ENCODE measurements at regions not wholly inside any gene's neighbourhood (a gene's known extent, or its start where the extent isn't known, plus 50 kb on each side); places are given as distances from the start of the nearest gene placed in this dataset.

DNA sequence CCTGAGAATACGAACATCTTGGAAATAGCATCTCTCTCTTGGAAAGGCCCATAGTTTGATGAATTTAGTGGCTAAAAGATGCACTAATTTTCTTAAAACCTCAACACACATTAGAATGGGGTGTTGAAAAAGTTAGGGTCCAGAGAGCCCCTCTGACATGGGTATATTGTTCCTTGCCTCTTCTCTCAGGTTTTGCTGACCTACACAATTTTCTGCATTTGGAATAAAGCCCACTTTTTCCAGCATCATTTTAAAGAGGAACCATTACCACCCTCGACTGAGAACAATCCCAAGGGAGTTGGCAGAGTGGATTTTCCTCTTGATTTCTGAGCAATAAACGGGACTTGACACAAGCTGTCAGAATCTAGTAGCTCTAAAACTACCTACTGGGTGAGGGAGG lies 156.1 kb downstream of the PMP22 start:
- DNase-seq, result no peak

DNA sequence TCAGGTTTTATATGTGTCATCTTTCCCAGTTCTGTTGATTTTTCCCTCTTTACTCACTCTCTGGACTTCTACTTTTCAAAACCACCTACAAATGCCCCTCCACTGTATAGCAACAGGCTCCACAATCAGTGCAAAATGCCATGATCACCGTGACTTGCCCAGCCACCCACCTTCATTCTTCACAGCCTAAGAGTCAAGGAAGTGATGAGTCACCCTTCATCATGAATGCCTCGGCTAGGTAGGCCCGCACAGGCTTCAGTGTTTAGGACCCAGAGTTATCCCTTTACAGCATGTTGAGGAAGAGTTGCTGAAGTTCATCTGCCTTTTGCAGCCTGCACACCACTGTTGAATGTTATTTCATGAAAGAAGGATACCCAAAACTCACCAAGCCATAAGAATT lies 158.6 kb downstream of the PMP22 start:
- no peak for DNase-seq

DNA sequence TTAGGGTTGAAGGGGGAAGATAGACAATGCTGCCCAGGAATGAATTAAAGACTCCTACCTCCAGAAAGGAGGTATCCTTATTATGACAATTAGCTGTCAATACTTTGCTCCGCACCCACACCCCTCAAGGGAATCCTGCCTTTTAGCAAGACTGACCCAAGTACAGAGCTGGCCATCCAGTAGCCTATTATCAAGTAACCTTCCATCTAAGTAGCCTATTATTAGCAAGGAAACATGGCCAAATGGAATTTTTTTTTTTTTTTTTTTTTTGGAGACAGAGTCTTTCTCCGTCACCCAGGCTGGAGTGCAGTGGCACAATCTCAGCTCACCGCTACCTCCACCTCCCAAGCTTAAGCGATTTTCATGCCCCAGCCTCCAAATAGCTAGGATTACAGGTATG lies 161.3 kb downstream of the PMP22 start:
- no peak for DNase-seq

DNA sequence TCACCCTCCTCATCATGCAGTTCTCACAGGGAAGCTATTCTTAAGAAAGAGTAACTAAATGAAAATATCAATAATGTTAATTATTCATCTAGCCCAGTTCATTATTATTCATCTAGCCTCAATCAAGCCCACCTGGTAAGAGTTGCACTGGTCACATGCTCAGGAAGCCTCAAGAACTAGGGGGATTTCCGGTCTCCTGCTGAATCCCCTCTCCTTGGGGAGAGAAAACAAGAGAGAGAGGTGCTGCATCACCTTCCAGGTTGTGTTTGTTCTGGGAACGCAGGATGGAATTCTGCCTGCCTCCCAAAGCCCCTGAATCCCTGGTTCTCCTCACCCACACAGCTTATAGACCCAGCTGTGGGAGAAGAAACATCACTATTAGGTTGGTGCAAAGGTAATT lies 164.0 kb downstream of the PMP22 start:
- DNase-seq, result no peak

DNA sequence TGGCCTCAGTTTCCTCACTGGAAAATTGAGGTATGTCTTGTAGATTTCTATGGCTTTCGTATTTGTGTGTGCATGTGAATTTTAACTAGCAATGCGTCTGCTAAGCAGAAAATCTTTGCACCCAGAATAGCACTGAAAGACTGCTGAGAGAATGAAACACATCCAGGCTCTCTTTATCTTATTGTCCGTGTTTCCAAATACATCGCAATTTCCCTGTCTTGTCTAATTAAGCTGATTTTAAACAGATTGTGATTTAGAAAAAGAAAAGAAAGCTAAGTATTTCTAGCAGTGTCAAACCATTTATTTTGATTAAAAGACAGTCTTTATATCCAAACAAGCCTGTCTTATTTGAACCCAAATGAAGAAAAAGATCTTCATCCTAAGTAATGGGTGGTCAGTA lies 168.6 kb downstream of the PMP22 start:
- no peak for DNase-seq

DNA sequence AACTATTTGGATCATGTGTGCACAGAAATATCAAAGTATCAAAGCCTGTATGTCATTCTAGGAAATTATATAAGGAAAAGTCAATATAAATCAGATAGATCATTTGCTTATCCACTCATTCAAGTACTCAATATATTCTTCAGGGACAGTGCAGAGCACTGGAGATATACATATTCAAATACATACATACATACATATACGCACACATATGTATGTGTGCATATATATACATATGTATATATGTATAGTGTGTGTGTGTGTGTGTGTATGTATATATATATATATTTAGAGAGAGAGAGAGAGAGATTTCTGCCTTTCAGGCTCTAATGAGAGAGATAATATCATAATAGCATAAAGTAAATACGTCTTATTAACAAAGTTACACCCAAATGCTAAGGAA lies 169.2 kb downstream of the PMP22 start:
- no peak for DNase-seq

DNA sequence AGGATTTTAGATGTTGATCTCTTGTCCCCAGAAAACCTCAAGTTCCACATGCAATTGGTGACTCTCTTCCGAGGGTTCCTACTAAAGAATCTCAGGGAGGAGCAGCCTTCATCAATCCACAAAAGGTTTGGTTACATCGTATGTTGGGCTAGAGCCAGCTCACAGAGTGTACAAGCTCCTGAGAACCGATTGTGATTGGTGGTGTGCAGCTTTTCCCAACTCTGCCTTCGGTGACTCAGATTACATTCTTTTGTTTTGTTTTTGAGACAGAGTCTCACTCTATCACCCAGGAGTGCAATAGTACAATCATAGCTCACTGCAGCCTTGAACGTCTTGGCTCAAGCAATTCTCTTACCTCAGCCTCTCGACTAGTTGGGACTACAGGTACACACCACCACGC lies 172.4 kb downstream of the PMP22 start:
- DNase-seq, result no peak

DNA sequence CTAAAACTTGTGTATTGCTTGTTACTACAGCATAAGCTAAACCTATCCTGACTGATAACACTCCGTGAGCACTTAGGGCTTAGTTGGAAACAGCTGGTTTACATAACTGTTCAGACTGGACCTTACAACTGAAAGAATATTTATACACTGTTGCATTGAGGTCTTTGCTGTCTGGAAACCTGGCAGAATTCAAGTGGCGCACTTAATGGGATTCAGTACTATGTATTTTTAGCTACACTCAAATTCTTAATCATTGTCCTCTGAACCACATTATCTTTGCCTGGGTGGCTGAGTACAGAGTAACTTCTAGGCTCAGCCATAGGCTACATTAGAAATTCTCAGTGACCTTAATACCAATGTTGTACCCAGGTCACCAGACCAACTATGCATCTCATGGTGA lies 172.9 kb downstream of the PMP22 start:
- no peak for DNase-seq

DNA sequence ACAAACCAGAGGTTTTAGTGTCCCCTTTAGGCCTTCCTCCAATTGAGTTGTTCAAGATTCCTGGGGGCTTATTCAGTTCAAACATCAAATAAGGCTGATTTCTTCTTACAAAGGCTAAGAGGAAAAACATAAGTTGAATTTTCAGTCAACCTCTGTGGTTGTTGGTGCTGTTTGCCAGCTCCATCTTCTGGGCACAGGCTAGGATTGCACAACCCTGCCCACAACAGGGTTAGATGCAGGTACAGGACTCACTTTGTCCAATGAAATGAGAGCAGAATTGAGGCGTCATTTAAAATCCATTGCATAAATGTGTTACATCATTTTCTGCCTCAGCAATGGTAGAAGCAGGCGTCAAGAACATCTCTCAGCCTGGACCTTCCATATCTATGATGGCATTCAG lies 173.3 kb downstream of the PMP22 start:
- no peak for DNase-seq

DNA sequence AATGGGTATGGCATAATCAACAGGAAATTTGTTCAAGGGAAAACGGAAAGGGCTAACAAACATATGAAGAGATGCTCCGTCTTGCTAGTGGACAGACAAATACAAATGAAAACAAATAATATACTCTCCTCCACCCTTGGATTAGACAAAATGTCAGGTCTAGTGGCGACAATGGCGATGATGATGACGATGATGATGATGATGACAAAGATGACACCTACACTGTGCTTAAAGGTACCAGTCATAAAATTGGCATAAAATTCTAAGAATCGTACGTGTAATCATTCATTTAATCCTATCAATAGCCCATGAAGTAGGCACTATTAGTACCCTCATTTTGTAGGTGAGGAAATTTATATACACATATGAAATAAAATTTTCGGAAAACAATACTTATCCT lies 174.6 kb downstream of the PMP22 start:
- no peak for DNase-seq

DNA sequence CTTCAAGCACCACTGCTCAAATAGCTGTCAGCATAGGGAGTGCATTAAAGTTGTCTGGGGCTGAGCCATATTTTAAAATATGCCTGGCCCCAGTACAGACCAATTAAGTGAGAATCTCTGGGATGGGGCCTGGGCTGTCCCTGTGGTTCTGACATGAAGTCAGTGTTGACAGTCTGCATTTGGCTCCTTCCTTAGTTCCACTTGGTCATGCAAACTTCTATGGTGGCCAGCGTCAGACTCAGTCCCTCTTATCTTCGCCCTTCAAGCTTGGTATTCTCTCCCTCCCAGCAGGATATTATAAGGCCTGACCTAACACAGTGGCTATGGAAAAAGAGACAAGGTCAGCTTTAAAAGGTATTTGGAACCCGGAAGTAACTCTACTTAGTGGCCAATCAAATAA lies 177.2 kb downstream of the PMP22 start:
- DNase-seq, result no peak

DNA sequence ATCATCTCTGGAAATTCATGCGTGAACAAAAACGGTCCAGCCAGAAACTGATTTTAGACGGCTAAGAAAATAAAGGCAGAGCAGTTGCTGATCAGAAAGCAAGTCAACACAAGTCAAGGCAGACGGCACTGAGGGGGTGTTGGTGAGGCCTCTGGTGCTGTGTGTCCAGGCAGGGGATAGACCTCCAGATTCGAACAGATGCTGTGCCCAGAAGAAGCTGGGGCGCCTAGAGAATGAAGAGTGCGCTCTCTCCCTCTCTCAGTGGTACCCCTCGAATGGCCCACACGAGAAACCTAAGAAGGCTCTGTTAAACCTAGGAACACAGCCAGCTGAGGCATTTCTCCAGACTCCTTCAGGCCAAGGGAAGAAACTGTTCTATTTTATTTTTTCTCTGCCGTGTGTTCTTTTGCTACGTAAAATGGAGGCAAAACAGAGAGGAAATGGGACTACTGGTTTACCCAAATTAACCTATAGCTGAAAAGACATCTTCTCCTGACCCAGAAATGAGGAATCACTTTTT lies 178.3 kb downstream of the PMP22 start:
- no peak for DNase-seq

DNA sequence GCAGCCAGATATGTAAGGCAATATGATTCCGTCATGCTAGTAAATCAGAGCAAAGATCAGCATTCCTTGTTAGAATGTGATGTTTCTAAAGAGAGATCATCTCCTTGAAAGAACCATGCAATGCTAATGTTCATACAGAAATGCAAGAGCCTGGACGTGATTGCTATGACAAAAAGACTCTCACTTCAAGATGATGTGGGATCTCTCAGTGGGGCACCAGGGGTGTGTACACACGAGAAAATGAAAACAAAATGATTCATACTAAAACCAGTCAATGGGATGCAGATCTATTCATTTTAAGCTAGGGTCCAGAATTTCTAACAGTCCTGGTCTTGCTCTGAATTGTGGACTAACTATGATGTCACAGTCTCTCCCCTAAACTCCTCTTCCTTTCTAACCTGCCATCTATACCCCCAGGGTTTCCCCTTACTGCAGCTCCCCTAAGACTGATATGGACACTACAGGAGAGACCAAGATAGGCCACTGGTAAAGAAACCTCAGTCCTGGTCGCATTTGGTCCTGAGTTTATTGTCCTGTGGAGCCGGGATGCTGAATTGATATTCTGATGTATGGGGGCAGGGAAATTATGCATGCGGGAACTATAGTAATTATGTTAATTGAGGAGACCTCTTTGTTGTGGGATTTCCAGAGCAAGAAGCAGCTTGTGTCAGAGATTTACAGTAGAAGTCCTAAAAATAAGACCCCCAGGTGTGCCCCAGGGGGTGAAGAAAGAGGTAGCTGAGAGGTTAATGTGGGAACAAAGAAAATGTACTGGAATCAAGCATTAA lies 179.0 kb downstream of the PMP22 start:
- DNase-seq, result no peak

DNA sequence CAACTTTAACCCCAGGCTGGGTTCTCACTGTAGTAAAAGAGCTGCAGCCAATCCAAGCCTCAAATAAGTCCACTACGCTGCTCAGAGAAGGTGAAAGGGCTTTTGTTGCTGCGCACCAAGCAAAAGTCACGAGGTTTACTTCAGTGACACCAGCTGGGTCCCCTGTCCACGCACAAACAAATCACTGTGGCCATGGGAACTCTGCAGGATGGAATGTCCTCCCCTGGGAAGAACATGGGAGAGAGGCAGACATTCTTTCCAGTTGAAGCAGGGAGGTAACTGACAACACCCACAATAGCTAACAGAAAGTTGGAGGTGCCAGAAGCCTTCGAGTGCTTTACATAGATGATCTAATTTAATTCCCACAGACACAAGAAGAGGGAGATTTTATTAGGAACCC lies 181.9 kb downstream of the PMP22 start:
- no peak for DNase-seq

DNA sequence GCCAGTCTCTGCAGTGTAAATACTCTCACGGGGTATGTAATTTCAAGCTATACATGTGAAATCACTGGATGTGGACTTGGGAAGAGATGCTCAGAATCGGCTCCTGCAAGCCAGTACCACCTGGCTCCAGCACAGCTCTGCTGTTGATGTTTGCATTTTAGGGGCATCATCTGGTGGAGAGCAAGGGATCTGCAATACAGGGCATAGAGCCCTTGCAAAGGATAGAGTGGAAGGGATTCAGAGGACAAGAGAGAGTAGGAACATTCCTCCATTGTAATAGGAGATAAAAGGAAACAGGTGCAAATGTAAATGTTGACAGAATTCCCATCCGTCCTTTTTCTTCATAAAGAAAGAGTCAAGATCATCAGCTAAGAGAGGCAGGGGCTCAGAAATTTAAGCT lies 184.1 kb downstream of the PMP22 start:
- no peak for DNase-seq

DNA sequence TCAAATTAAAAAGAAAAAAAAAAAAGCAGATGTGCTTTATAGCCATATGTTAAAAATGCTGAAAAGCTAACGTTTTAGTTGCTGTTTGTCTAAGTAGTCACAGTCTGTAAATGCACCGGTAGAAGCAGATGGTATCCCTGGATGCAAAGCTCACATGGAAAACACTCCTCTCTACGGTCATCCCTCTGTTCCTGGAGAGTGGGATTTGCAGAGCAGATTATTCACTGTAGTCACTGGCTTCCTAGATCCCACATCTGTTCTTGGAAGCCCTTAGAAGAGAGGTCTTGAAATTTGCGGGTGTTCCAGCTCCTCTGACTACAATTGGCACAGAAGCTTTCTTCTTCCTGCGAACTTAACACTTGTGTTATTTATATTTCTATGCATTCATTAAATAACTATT lies 186.6 kb downstream of the PMP22 start:
- no peak for DNase-seq

DNA sequence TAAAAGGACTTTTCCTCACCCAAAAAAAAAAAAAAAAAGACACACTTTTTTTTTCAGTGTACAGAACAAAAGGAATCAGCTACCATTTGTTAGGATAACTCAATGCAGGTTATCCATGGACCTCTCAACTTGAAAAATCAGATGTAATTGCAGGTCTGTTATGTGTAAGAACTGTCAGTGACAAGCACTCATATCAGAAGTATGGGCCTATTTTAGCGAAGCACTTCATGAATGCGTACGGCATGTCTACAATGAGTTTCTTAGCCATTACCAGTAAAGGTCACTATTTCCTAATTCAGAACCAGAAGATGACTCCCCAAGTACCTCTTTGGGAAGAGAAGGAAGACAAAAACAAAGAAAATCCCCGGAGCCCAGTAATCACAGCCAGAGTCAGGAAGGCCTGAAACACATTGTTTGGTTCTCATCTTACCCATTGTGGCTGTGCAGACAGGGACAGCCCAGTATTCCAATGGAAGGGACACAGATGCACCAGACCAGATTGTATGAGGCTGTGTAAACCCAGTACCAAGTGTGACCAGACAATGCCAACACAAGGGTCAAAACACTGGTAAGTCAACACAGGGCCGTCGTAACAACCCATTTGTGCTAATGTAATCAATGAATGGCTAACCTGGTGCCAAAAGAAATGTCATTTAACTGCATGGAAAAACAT lies 188.0 kb downstream of the PMP22 start:
- no peak for DNase-seq

DNA sequence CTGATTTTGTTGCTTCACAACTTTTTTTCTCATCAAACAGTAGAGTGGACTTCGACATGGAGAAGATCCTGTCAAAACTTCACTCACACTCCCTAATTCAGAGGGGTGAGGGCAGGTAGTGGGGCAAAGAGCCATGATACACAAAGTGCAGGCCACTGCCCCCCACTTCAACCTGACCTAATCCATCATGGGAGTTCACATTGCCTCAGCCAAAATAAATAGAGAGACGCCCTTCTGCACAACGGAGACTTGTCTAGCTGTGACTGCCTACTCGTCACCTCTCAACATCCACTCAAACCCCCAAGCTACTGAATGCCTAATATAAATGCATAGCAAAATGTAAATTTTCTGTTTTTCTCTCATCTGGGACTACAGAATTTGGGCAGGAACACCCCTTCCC lies 213.2 kb downstream of the PMP22 start:
- no peak for DNase-seq

DNA sequence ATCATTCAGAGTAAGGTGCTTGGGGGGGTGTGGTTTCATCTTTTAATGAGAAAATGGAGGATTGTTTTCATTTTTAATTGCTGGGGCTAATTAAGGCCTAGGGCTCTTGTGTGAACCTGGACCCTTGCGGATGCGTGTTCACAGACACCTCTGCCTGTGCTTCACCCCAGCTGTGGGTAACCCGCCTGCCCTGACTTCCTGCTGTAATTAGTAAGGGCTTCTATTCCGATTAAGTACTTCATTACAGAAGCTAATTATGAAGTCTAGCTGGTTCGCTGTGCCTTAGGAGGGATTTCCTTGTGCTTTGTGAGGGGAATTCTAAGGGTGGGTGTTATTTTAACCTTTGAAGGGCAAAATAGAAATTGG lies 215.3 kb downstream of the PMP22 start:
- no peak for DNase-seq

DNA sequence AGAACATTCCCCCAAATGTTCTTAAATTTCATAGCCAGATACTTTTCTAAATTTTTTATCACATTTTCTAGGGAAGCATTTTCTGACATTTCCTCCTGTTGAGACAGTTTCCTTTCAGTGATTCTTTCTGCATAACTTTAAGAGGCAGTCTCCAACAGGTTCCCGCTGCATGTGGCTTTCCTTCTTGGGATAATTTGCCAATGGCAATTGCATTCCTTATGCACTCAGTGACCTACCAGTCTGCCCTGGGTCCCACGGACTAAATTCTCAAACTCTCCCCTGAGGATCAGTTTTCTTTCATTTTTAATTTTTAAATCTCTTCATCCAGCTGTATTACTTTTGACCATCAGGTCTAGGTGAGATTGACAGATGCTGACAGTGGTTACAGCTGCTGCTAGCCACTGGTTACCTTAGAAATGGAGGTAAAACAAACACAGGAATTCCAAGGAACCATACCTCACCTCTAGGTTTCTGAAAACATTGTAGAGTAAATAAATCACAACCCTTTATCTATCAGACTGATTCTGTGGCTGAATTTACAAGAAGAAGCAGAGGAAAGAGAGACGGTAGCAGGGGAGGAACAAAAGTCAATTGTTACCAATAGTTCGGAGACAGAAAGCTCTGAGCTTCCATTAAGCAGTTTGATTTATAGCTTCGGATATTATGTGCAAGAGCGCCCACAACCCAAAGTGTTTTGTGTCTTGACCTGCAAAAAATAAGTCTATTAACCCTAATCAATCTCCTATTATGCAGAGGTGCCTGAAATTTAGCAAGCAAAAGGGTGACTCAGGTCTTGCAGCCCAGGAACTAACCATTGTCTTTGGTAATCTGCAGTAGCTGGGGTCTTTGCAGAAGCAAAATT lies 216.0 kb downstream of the PMP22 start:
- no peak for DNase-seq

DNA sequence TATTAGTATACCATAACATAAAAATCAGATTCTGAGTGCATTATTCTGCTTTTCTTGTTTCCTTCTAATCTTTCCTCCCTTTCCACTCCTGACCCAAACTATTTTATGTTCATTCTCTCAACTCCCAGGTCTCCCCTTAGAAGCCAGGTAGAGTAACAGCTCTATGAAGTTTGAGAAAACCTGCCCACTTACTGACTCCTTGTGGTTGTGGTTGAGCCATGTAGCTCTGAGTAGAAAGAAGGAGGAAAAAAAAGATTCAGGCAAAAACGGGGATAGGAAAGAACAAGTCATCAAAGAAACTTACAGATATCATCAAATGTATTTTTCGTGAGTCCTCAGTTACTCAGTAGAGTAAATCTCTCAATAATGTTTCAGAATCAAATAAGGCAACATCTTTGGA lies 216.7 kb downstream of the PMP22 start:
- DNase-seq, result no peak

DNA sequence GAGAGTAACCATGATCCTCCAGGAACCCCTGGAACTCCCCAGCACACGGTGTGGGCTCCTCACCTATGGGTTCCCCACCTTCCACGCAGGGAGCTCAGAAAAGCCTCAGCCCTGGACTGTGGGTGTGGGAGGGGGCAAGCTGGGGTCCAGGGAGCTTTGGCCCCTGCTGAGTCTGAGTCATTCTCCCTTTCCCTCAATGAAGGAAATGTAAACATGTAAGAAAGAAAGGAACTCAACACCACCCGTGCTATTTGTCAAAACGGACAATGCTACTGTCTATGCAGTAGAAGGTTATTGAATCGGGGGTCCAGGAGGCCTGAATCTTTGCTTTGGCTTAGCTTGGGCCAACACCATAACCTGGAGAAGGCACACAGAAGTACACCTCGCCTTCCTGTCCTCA lies 222.8 kb downstream of the PMP22 start:
- DNase-seq, result no peak

DNA sequence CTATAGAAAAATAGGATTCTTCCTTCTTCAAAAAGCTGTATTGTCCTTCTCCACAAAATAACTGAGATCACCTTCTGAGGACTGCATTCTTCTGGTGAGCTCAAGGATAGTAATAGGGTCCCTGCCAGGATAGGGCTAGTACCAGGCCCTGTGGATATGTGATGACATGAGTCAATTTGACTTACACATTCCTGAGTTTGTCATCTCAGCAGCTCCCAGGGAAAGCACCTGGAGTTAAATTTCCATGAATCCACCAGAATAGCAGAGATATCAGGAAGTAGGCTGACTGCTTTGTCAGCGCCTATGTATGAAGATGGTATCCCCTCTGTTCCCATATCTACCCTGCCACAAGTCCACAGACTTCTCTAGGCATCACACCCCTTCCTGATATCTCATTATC lies 225.8 kb downstream of the PMP22 start:
- no peak for DNase-seq

DNA sequence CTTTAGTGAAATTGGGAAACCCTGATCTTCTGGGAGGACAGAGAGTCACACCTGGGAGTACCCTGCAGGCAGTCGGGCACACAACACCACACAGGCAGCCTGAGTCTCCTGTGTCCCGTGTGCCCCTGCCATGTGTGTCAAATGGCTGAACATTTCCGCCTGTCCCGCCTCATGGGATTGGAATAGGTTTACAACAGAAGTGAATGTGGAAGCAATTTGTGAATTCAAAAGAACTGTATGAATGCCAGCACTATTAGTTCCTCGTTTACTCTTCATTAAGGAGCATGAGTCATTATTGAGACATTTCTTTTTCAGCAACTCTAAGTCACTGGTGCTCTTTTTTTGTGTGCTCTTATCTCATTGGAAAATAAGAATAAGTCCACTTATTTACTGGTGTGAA lies 226.5 kb downstream of the PMP22 start:
- DNase-seq, result no peak

Data from NCI-H510A treated with DMSO at 0.1 percent for 48 hours (cell line).